Neural cell (in vitro differentiated cells): ENCODE measurements at regions not wholly inside any gene's neighbourhood (a gene's known extent, or its start where the extent isn't known, plus 50 kb on each side); places are given as distances from the start of the nearest gene placed in this dataset.

Experiments used
- H2AFZ ChIP-seq: fragments of 200-600, 300-800 bp; sonication (generic), shearing (Covaris generic); 2 replicates; pipeline ENCODE4 v1.6.0; 2014; ENCODE audit warnings: low read depth, mild to moderate bottlenecking, antibody characterized with exemption, low read length, moderate library complexity
- H3F3A ChIP-seq: fragments of 200-600 bp; shearing (Covaris generic); 2 replicates; pipeline ENCODE4 v1.6.1; 2016; ENCODE audit warnings: mild to moderate bottlenecking, moderate library complexity, mixed read lengths, antibody characterized with exemption, low read length; ENCODE audit not compliant: insufficient read depth, poor library complexity, severe bottlenecking
- H3K27ac ChIP-seq: fragments of 200-600, 300-800 bp; sonication (generic), shearing (Covaris generic); 2 replicates; pipeline ENCODE4 v1.5.1; 2014; ENCODE audit warnings: mild to moderate bottlenecking, low read length, moderate library complexity
- H3K27me3 ChIP-seq: fragments of 300-800, 200-600 bp; sonication (generic), shearing (Covaris generic); 2 replicates; pipeline ENCODE4 v1.6.0; 2014; ENCODE audit warnings: mild to moderate bottlenecking, low read depth, low read length, moderate library complexity; ENCODE audit not compliant: insufficient read depth
- H3K36me3 ChIP-seq: fragments of 300-800, 200-600 bp; sonication (generic), shearing (Covaris generic); 2 replicates; pipeline ENCODE4 v1.5.1; 2014; ENCODE audit warnings: mild to moderate bottlenecking, antibody characterized with exemption, low read length, moderate library complexity; ENCODE audit not compliant: insufficient read depth
- H3K4me2 ChIP-seq: fragments of 300-800, 200-600 bp; sonication (generic), shearing (Covaris generic); 2 replicates; pipeline ENCODE4 v1.6.0; 2014; ENCODE audit warnings: mild to moderate bottlenecking, low read length
- H3K4me3 ChIP-seq: fragments of 300-800, 200-600 bp; sonication (generic), shearing (Covaris generic); 2 replicates; pipeline ENCODE4 v1.5.1; 2014; ENCODE audit warnings: mild to moderate bottlenecking, low read length, moderate library complexity
- H3K79me2 ChIP-seq: fragments of 200-600 bp; shearing (Covaris generic); replicated peaks from 2 replicates; pipeline ENCODE4 v1.6.0; 2014; ENCODE audit warnings: mild to moderate bottlenecking, low read length, moderate library complexity; ENCODE audit not compliant: insufficient read depth
- H3K9ac ChIP-seq: fragments of 300-800, 200-600 bp; sonication (generic), shearing (Covaris generic); 2 replicates; pipeline ENCODE4 v1.6.1; 2016; ENCODE audit warnings: mild to moderate bottlenecking, low read length, mixed read lengths
- H3K9me2 ChIP-seq: fragments of 200-600 bp; shearing (Covaris generic); 2 replicates; pipeline ENCODE4 v1.6.1; 2016; ENCODE audit warnings: mild to moderate bottlenecking, low read length, mixed read lengths; ENCODE audit not compliant: insufficient read depth
- H3K9me3 ChIP-seq: fragments of 200-600, 300-800 bp; sonication (generic), shearing (Covaris generic); 2 replicates; pipeline ENCODE4 v1.6.1; 2016; ENCODE audit warnings: mild to moderate bottlenecking, mixed run types, low read length, moderate library complexity, mixed read lengths
- H4K20me1 ChIP-seq: fragments of 200-600 bp; shearing (Covaris generic); 2 replicates; pipeline ENCODE4 v1.6.1; 2016; ENCODE audit warnings: mild to moderate bottlenecking, mixed run types; ENCODE audit not compliant: insufficient read depth
- EP300 ChIP-seq: fragments of 450-650 bp; conservative IDR thresholded peaks from 2 replicates; pipeline ENCODE4 v1.6.1; 2014; ENCODE audit warnings: antibody characterized with exemption, mild to moderate bottlenecking, moderate library complexity; ENCODE audit not compliant: poor library complexity, severe bottlenecking
- EZH2 ChIP-seq: fragments of 200-600, 300-800 bp; shearing (Covaris generic), sonication (generic); IDR thresholded peaks from 2 replicates; pipeline ENCODE4 v1.6.1; 2014; ENCODE audit warnings: antibody characterized with exemption, low read length, borderline replicate concordance, mild to moderate bottlenecking; ENCODE audit not compliant: insufficient read depth, poor library complexity, severe bottlenecking
- MXI1 ChIP-seq: fragments of 450-650 bp; conservative IDR thresholded peaks from 2 replicates; pipeline ENCODE4 v1.6.1; 2014; ENCODE audit warnings: antibody characterized with exemption, mild to moderate bottlenecking; ENCODE audit not compliant: poor library complexity, severe bottlenecking
- POLR2AphosphoS5 ChIP-seq: IDR thresholded peaks from 2 replicates; pipeline ENCODE4 v1.6.1; 2012
- RAD21 ChIP-seq: fragments of 450-650 bp; conservative IDR thresholded peaks from 2 replicates; pipeline ENCODE4 v1.6.1; 2014; ENCODE audit warnings: antibody characterized with exemption, mild to moderate bottlenecking, moderate library complexity
- SMC3 ChIP-seq: fragments of 450-650 bp; conservative IDR thresholded peaks from 2 replicates; pipeline ENCODE4 v1.6.1; 2014; ENCODE audit warnings: antibody characterized with exemption, mild to moderate bottlenecking, moderate library complexity; ENCODE audit not compliant: poor library complexity
- TAF1 ChIP-seq: IDR thresholded peaks from 2 replicates; pipeline ENCODE4 v1.6.1; 2012; ENCODE audit warnings: low read depth
- TF ChIP-seq, protein P1 (sequence below): IDR thresholded peaks from 2 replicates; pipeline ENCODE4 v1.6.1; 2012; ENCODE audit warnings: borderline replicate concordance
- TF ChIP-seq, protein P2 (sequence below): fragments of 450-650 bp; IDR thresholded peaks from 2 replicates; pipeline ENCODE4 v1.5.1; 2014; ENCODE audit warnings: antibody characterized with exemption, mild to moderate bottlenecking, moderate library complexity; ENCODE audit not compliant: poor library complexity, severe bottlenecking

DNA sequence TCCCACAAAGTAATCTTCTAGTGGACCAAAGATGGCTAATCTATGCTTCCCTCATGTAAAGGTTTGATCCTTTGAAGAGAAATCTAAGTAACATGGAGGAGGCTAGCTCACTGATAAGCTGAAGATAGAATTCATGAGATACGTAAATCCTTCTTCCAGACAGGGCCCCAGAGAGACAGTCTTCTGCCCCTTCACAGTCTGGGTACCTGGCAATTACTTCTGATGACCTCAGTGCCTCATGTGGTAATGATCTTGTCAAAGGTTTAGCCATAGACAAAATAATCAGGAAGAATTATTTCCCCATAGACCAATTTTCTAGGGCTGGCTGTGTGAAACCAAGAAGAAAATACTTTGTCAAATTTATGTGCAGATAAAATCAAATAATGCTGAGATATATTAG is 495.8 kb downstream of the METTL4 start:
- TF ChIP-seq EP300 (no peak), POLR2AphosphoS5 (no peak), TAF1 (no peak), EZH2 (no peak), RAD21 (no peak)
- TF ChIP-seq, protein P1, sequence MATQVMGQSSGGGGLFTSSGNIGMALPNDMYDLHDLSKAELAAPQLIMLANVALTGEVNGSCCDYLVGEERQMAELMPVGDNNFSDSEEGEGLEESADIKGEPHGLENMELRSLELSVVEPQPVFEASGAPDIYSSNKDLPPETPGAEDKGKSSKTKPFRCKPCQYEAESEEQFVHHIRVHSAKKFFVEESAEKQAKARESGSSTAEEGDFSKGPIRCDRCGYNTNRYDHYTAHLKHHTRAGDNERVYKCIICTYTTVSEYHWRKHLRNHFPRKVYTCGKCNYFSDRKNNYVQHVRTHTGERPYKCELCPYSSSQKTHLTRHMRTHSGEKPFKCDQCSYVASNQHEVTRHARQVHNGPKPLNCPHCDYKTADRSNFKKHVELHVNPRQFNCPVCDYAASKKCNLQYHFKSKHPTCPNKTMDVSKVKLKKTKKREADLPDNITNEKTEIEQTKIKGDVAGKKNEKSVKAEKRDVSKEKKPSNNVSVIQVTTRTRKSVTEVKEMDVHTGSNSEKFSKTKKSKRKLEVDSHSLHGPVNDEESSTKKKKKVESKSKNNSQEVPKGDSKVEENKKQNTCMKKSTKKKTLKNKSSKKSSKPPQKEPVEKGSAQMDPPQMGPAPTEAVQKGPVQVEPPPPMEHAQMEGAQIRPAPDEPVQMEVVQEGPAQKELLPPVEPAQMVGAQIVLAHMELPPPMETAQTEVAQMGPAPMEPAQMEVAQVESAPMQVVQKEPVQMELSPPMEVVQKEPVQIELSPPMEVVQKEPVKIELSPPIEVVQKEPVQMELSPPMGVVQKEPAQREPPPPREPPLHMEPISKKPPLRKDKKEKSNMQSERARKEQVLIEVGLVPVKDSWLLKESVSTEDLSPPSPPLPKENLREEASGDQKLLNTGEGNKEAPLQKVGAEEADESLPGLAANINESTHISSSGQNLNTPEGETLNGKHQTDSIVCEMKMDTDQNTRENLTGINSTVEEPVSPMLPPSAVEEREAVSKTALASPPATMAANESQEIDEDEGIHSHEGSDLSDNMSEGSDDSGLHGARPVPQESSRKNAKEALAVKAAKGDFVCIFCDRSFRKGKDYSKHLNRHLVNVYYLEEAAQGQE: no peak
- no peaks in the 10 kb centered on the region for H3K27me3 ChIP-seq
- no peak overlapping the region for H3K4me3 ChIP-seq
- H3K9me2 ChIP-seq: no peaks in the 10 kb centered on the region
- no peaks in the 10 kb centered on the region for H4K20me1 ChIP-seq
- no peak overlapping the region for H3K9ac ChIP-seq
- no peaks in the 10 kb centered on the region for H3F3A ChIP-seq
- H3K9me3 ChIP-seq: no peaks in the 10 kb centered on the region
- H3K27ac ChIP-seq: no peak overlapping the region
- no peaks in the 10 kb centered on the region for H3K36me3 ChIP-seq
- H3K79me2 ChIP-seq: no peaks in the 10 kb centered on the region
- no peak overlapping the region for H3K4me2 ChIP-seq
- H2AFZ ChIP-seq: no peak overlapping the region

DNA sequence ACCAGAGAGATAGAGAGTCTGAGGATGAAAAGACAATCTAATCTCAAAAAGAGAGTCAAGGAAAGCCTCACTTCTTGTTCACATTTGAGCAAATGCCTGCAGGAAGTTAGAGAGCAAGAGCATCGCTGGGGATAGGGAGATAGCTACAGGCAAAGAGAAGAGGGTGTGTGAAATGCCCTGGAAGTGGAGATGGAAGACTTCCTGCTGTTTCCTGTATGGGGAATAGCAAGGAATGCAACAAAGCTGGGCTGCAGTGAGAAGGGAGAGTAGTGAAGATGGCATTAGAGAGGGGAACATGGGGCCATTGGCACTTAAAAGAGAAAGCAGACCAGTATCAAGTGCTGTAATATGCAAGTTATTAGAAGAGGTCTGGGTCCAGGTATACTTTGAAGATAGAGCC is 488.6 kb downstream of the METTL4 start:
- Histone ChIP-seq H3K27me3 (no peaks in the 10 kb centered on the region), H3K36me3 (no peaks in the 10 kb centered on the region), H3K79me2 (no peaks in the 10 kb centered on the region), H3K4me2 (no peak overlapping the region), H3K4me3 (no peak overlapping the region), H3K9me2 (no peaks in the 10 kb centered on the region), H3K27ac (no peak overlapping the region), H3K9ac (no peak overlapping the region), H3F3A (no peaks in the 10 kb centered on the region), H2AFZ (no peak overlapping the region), H3K9me3 (no peaks in the 10 kb centered on the region), H4K20me1 (no peaks in the 10 kb centered on the region)
- TF ChIP-seq EP300 (no peak), TAF1 (no peak), RAD21 (no peak), EZH2 (no peak), POLR2AphosphoS5 (no peak), MXI1 (no peak), SMC3 (no peak)
- TF ChIP-seq, protein P1: no peak
- TF ChIP-seq, protein P2, sequence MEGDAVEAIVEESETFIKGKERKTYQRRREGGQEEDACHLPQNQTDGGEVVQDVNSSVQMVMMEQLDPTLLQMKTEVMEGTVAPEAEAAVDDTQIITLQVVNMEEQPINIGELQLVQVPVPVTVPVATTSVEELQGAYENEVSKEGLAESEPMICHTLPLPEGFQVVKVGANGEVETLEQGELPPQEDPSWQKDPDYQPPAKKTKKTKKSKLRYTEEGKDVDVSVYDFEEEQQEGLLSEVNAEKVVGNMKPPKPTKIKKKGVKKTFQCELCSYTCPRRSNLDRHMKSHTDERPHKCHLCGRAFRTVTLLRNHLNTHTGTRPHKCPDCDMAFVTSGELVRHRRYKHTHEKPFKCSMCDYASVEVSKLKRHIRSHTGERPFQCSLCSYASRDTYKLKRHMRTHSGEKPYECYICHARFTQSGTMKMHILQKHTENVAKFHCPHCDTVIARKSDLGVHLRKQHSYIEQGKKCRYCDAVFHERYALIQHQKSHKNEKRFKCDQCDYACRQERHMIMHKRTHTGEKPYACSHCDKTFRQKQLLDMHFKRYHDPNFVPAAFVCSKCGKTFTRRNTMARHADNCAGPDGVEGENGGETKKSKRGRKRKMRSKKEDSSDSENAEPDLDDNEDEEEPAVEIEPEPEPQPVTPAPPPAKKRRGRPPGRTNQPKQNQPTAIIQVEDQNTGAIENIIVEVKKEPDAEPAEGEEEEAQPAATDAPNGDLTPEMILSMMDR: no peak
